NOMO-1 (cell line): ENCODE measurements at regions not wholly inside any gene's neighbourhood (a gene's known extent, or its start where the extent isn't known, plus 50 kb on each side); places are given as distances from the start of the nearest gene placed in this dataset.

ENCODE experiments used
- DNase-seq, 2 experiments: peaks; one replicate each; lab custom pipeline; 2025; ENCODE audit not compliant: unreplicated experiment in 2 of 2; lab: John Stamatoyannopoulos, UW

DNA sequence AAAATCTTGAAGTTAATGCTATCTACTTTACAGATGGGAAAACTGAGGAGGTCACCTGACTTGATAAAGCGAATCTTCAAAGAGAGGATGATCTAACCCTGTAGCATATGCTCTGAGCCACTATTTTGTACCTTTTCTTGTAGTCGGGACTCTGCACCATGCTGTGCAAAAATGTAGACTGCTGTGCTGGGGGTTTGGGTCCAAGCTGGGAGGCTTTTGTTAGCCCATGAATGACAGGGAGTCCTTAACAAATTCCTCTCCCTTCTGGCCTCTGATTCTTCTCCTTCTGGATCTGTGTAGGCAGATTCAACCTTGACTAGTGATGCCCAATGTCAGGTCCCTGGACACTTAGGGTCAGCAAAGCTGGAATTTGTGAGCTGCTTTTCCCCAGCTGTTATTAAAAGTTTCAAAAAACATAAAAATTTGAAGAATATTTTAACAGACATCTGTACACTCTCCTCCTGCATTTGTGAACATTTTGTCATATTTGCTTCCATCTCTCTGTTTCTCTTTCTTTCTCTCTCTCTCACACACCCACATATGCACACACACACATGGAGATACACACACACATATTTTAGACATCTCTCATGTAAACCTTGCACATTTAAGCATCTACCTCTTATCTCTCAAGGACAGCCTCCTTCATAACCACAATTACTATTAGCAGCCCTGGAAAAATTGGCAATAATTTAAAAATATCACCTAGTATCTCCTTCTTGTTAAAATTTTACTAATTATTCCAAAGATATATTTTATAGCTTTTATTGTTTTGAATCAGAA, 335.0 kb upstream of the TRIB2 start:
- no peak for DNase-seq

DNA sequence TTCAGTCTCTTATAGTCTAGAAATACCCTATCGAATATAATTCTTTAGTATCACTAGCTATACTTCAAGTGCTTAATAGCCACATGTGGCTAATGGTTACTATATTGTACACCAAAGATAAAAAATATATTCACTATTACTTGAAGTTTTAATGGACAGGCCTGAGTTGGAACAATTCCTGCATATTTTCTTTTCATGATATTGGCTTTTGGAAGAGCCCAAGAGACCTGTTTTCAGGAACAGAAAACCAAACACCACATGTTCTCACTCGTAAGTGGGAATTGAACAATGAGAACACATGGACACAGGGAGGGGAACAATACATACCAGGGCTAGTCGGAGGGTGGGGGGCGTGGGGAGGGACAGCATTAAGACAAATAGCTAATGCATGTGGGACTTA, 334.4 kb upstream of the TRIB2 start:
- no peak for DNase-seq

DNA sequence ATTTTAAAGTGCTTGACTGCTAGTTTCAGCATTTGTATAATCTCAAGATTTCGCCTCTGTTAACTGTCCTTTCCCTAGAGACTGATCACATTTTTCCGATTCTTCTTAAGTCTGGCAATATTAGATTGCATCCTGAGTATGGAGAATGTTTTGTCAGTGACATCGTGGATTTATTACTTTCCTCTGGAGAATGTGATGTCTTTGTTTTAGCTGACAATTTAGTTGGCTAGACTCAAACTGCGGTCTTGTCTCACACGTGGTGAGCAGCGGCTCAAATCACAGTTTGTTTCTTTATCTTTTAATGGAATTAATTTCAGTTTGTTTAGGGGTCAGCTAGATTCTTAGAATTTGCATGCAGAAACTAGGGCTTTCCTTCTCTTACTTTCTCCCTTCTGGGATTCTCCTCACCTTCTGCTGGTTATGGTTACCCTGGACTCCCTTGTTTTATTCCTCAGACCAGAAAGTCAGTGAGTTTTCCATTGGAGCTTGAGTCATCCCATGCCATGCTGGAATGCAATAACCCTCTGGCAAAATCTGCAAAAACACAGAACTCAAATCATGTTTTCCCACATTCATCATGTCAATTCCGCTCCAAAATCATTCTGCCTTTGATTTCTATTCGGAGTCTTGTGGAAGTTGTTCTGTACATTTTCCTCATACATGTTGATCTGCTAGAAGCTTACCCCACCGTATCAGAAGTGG, 327.2 kb upstream of the TRIB2 start:
- DNase-seq, result no peak

- no peak for DNase-seq
These were observed 325.6 kb upstream of the TRIB2 start for GRCh38 chr2:12391116-12391515.

- no peak for DNase-seq
These were observed 320.0 kb upstream of the TRIB2 start for GRCh38 chr2:12396699-12397098.

DNA sequence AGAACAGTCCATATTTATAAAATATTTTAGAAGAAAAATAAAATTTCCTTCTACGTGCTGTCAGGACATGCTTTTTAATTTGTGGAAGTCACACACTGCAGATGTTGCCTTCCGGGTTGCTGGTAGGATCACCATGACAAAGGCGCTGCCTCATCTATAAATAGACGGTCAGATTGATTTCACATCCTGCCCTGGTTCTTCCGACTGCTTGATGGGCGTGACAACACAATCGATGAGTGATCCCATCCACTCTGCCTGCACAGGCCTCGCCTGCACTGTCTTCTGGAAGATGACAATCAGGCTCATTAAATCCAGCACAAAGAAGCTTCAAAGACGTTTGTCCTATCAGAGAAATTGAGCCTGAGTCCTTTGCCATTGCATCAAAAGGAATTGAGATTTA, 318.9 kb upstream of the TRIB2 start:
- DNase-seq, result peak; percentile 21 to 77

DNA sequence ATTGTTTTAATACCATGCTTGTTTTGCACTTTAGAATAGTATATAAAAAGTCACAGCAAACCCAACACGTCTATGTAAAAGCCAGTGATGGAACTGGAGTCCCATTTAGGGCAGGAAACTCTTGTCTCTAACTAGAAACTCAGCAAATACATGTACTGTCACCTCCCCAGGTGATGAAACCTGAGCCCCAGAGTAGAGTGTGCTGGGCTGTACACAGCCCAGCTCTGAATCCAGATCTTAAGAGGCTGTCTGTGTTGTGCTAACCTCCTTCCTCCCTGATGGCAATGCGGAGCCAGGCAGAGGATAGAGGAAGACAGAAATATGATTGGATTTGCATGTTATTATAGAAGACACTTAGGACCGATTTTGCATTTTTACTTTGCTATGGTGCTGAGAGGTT, 317.5 kb upstream of the TRIB2 start:
- DNase-seq, result no peak

DNA sequence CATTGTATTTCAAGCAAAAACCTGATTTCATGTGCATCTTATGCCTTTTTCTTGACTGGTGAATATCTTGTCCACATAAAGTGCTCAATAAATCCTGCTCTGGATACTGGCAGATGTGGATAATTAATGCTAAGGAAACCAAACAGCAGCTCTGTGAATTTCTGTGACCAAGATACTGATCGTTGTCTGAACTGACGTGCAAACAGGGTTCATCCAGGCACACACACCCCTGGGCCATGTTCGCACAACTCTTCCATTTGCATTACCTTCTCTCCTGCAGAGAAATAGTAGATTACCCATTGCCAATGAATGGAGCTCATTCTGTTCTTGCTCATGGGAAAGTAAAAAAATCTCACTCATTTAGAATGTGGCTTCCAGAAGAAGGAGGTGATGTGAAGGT, 316.2 kb upstream of the TRIB2 start:
- no peak for DNase-seq

DNA sequence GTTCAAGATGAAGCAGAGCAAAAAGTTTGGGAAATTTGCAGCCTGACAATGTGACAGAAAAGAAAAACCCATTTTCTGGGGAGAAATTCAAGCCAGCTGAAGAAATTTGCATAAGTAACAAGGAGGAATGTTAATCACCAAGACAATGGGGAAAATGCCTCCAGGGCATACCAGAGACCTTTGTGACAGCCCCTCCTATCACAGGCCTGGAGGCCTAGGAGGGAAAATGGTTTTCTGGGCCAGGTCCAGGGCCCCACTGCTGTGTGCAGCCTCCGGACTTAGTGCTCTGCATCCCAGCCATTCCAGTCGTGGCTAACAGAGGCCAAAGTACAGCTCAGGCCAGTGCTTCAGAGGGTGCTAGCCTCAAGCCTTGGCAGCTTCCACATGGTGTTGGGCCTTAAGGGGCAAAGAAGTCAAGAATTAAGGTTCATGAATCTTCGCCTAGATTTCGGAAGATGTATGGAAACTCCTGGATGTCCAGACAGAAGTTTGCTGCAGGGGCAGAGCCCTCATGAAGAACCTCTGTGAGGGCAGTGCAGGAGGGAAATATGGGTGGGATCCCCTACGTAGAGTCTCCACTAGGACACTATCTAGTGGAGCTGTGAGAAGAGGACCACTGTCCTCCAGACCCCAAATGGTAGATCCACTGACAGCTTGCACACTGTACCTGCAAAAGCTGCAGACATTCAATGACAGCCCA, 314.1 kb upstream of the TRIB2 start:
- no peak for DNase-seq

- no peak for DNase-seq
These were observed 312.2 kb upstream of the TRIB2 start for GRCh38 chr2:12404497-12404896.

DNA sequence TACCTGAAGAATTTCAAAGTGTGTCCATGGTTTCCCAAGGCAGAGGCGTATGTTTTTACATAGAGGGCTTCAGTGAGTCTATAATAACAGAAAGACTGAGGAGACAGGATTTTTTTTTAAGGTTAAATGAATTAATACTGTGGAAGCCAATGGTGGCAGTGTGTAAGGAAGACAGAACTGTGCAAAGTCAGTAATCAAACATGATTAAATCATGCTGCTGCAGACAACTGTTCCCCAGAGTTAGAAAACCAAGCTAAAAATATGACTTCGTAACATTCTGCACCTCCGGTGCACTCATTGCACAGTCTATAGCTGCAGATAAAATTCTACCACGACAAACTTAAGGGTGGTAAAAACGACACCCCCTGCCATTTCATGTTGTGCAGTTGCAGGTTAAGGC, 309.6 kb upstream of the TRIB2 start:
- no peak for DNase-seq

DNA sequence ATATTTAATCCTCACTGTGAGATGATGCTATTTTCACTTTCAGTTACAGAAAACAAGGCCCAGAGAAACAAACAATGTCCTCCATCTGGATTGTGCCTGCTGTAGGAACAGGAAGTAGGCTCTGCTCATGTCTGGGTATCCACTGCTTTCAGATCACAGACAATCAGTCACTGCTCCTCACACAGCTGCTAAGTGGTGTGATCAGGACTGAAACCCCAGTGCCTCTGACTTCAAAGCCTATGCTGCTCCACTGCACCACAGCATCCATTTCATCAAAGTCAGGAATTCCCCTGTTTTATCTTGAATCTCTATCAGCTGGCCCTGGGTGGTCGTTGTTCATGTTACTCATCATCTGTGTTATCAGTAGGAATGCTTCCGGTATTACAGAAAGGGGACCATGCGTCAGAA, 303.8 kb upstream of the TRIB2 start:
- no peak for DNase-seq

- DNase-seq, result no peak
These were observed 301.2 kb upstream of the TRIB2 start for GRCh38 chr2:12415536-12415935.

DNA sequence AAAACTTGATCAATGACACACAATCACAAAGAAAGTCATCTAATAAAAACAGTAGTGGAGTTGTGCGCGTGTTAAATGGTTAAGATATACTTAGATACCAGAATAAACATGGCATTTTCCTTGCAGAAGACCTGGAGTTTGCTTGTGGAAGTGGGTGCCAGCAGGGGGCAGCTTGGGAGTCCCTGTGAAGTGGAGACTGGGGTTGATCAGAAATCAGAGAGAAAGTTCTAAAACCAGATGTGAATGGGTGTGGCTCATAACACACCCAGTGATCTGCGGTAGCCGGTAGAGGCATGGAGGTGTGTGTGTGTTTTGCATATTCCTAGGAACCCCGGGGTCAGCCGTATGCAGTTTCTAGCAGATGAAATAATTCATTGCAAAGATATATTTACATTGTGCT, 300.1 kb upstream of the TRIB2 start:
- DNase-seq, result peak; percentile 56 to 64

DNA sequence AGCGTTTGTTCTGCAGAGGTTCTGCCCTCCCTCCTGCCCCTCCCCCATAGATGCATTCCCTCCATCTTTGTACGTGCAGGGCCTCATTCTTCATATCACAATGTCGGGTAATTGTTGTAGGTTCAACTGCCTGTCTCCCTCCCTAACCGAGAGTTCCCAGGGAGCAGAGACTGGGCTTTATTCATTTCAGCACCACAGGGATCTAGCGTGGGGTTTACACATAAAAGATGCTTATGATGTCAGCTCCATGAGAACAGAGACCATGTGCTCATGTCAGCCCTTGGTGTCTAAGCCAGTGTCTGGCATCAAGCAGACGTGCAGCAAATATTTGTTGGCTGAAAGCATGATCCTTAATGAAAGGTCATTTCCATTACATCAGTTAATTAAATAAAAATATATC, 298.9 kb upstream of the TRIB2 start:
- DNase-seq, result no peak

DNA sequence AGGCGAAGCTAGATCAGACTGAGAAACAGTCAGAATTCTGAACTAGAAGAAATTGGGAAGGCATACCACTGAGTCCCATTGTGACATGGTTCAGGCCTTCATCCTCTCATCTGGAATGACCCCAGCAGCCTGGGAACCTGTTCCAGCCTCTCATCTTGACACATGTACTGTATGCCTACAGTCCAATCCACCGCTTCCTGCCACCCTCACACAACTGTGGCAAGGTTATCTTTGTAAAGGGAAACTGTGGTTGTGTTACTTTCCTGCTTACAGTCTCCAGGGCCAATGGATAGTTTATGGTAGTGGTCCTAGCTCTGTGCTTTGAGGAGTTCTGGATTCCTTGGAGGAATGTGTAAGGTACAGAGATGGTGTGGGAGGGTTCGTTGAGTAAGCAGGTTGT, 296.9 kb upstream of the TRIB2 start:
- DNase-seq, result no peak

- no peak for DNase-seq
These were observed 295.7 kb upstream of the TRIB2 start for GRCh38 chr2:12421046-12421445.

GRCh38 chr2:12424219-12424618, 292.5 kb upstream of the TRIB2 start:
- no peak for DNase-seq

GRCh38 chr2:12424809-12425208, 291.9 kb upstream of the TRIB2 start:
- DNase-seq, result no peak

DNA sequence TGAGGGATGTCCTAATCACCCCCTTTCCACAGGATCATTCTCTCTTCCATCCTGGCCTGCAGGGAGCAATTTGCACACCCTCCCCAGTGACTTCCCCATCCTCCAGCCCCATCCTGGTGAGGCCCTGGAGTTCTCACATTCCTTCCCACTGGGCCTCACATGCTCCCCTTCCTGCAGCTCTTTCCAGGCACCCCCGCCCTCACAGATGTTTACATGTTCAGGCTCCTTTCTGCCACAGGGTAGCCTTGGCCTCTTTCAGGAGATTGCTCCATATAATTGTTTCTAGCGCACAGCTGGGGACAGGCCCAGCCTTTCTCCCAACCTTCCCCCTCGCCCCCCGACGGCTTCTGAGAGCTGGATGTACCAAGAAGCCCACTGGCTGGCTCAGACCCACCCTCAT, 288.4 kb upstream of the TRIB2 start:
- DNase-seq, result no peak

- DNase-seq, result no peak
These were observed 287.9 kb upstream of the TRIB2 start for GRCh38 chr2:12428786-12429185.
